Activated T-helper 1 cell treated with Interleukin-2 at 50 U/mL for 16 hours (primary cell): ENCODE measurements at regions not wholly inside any gene's neighbourhood (a gene's known extent, or its start where the extent isn't known, plus 50 kb on each side); places are given as distances from the start of the nearest gene placed in this dataset.
"Not testable (repeated sequence)": the region's sequence is repeated elsewhere in the genome, so short reads cannot be mapped to it uniquely, and the experiment has no call there.

Experiments
- DNase-seq: peaks from one replicate; pipeline ENCODE4 v3.0.0-alpha.2; 2020; ENCODE audit warnings: low read depth

GRCh38 chr2:196279541-196279940 lies 108.2 kb upstream of the STK17B start:
- DNase-seq = no peak

- no peak for DNase-seq
Measured at GRCh38 chr2:196284144-196284844, 112.9 kb upstream of the STK17B start.

- DNase-seq = no peak
Measured at GRCh38 chr2:196284866-196285557, 113.6 kb upstream of the STK17B start.

- no peak for DNase-seq
Measured at GRCh38 chr2:196286821-196287220, 115.4 kb upstream of the STK17B start.

GRCh38 chr2:196287523-196287922 lies 116.1 kb upstream of the STK17B start:
- no peak for DNase-seq

- DNase-seq = no peak
Measured at GRCh38 chr2:196288006-196288538, 116.7 kb upstream of the STK17B start.

GRCh38 chr2:196289000-196289399 lies 117.6 kb upstream of the STK17B start:
- no peak for DNase-seq

- DNase-seq = no peak
Measured at GRCh38 chr2:196290136-196290535, 118.8 kb upstream of the STK17B start.

GRCh38 chr2:196290569-196290968 lies 119.2 kb upstream of the STK17B start:
- DNase-seq = no peak

- DNase-seq = no peak
Measured at GRCh38 chr2:196291426-196291825, 120.0 kb upstream of the STK17B start.

- DNase-seq = no peak
Measured at GRCh38 chr2:196291873-196292800, 120.8 kb upstream of the STK17B start.

- no peak for DNase-seq
Measured at GRCh38 chr2:196293751-196294515, 122.6 kb upstream of the STK17B start.

- DNase-seq = no peak
Measured at GRCh38 chr2:196294516-196294909, 123.1 kb upstream of the STK17B start.

GRCh38 chr2:196295005-196295404 lies 123.6 kb upstream of the STK17B start:
- DNase-seq = no peak

GRCh38 chr2:196298106-196298723 lies 126.8 kb upstream of the STK17B start:
- DNase-seq = not testable (repeated sequence)

- DNase-seq = no peak
Measured at GRCh38 chr2:196307775-196308305, 136.5 kb upstream of the STK17B start.

GRCh38 chr2:196309691-196310090 lies 138.3 kb upstream of the STK17B start:
- no peak for DNase-seq

- no peak for DNase-seq
Measured at GRCh38 chr2:196314157-196314556, 142.8 kb upstream of the STK17B start.

- DNase-seq = no peak
Measured at GRCh38 chr2:196314780-196315179, 143.4 kb upstream of the STK17B start.

- no peak for DNase-seq
Measured at GRCh38 chr2:196315388-196316049, 144.1 kb upstream of the STK17B start.
